K562 (cell line): ENCODE measurements at regions not wholly inside any gene's neighbourhood (a gene's known extent, or its start where the extent isn't known, plus 50 kb on each side); places are given as distances from the start of the nearest gene placed in this dataset.

ENCODE experiments used
- FOXJ2 ChIP-seq: fragments of 200-800 bp; sonication (Bioruptor generic); IDR thresholded peaks from 2 replicates; pipeline ENCODE4 v1.6.1; 2016; ENCODE audit warnings: missing genetic modification characterization, missing compliant biosample characterization
- FOXK1 ChIP-seq: sonication (generic); formaldehyde crosslinking; IDR thresholded peaks from 2 replicates; pipeline ENCODE4 v1.8.0; 2022; ENCODE audit warnings: missing genetic modification reagents, mild to moderate bottlenecking, borderline replicate concordance
- HMGN3 ChIP-seq: IDR thresholded peaks from 2 replicates; pipeline ENCODE4 v1.6.1; 2011; ENCODE audit warnings: borderline replicate concordance, low read depth, mild to moderate bottlenecking, mixed read lengths, low read length; ENCODE audit not compliant: insufficient read length; ENCODE audit errors: extremely low read depth
- KLF6 ChIP-seq: fragments of 250-450 bp; sonication (Bioruptor Pico); IDR thresholded peaks from 2 replicates; pipeline ENCODE4 v1.4.0; 2020; ENCODE audit warnings: mild to moderate bottlenecking, moderate library complexity, borderline replicate concordance
- SPI1 ChIP-seq: IDR thresholded peaks from 2 replicates; pipeline ENCODE4 v1.6.1; 2011; ENCODE audit warnings: low read depth, low read length, control low read depth, borderline replicate concordance
- ZFPM2 ChIP-seq: fragments of 250-450 bp; sonication (Bioruptor Pico); IDR thresholded peaks from 2 replicates; pipeline ENCODE4 v1.5.1; 2022; ENCODE audit warnings: mild to moderate bottlenecking
- ZNF143 ChIP-seq: sonication (generic); formaldehyde crosslinking; IDR thresholded peaks from 2 replicates; pipeline ENCODE4 v1.9.0; 2022; ENCODE audit warnings: mild to moderate bottlenecking, missing genetic modification reagents
- ZNF79 ChIP-seq: fragments of 250-450 bp; sonication (Bioruptor Pico); IDR thresholded peaks from 2 replicates; pipeline ENCODE4 v1.4.0; 2020; ENCODE audit warnings: low read depth, mild to moderate bottlenecking, moderate library complexity
- TF ChIP-seq, protein P1 (sequence below): sonication (generic); formaldehyde crosslinking; IDR thresholded peaks from 2 replicates; pipeline ENCODE4 v1.8.0; 2023; ENCODE audit warnings: mild to moderate bottlenecking, missing genetic modification reagents
- TF ChIP-seq, protein P2 (sequence below): fragments of 450-650 bp; conservative IDR thresholded peaks from 2 replicates; pipeline ENCODE4 v1.6.1; 2016; ENCODE audit warnings: missing genetic modification characterization, low read depth, mild to moderate bottlenecking, missing compliant biosample characterization, moderate library complexity
- TF ChIP-seq, protein P3 (sequence below): fragments of 250-450 bp; sonication (Bioruptor Pico); IDR thresholded peaks from 2 replicates; pipeline ENCODE4 v1.5.0; 2021
- TF ChIP-seq, protein P4 (sequence below): sonication (generic); formaldehyde crosslinking; IDR thresholded peaks from 2 replicates; pipeline ENCODE4 v1.8.1; 2023; ENCODE audit warnings: missing genetic modification reagents, mild to moderate bottlenecking, borderline replicate concordance
- TF ChIP-seq, protein P5 (sequence below): IDR thresholded peaks from 2 replicates; pipeline ENCODE4 v1.6.1; 2016; ENCODE audit warnings: missing genetic modification characterization, missing compliant biosample characterization
- TF ChIP-seq, protein P6 (sequence below): fragments of 250-450 bp; sonication (Bioruptor Pico); IDR thresholded peaks from 2 replicates; pipeline ENCODE4 v1.9.0; 2021; ENCODE audit warnings: mild to moderate bottlenecking

DNA sequence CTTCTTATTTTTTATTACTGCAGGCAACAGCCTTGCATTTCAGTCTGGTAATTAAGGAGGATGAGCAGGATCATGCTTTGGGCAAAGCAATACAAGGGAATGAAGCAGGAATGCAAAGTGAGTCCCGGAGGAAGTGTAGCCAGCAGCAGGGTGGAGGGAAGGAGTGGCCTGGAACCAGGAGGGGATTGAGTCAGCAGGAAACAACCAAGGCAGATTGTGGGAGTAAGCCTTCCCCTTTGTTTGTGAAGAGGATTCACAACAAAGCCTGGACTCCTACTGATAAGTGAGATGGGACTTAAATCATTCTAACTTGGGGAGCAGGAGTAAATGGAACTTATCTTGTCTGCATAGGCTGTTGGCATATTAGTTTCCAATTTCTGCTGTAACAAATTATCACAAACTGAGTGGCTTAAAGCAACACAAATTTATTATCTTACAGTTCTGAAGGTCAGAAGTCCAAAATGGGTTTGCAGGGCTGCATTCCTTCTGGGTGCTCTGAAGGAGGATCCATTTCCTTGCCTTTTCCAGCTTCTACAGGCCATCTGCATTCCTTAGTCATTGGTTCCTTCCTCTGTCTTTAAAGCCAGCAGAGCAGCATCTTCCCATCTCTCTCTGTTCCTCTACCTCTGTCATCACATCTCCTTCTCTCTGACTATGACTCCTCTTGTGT is 93.2 kb upstream of the AP1S2 start (continued):
- TF ChIP-seq, protein P1, sequence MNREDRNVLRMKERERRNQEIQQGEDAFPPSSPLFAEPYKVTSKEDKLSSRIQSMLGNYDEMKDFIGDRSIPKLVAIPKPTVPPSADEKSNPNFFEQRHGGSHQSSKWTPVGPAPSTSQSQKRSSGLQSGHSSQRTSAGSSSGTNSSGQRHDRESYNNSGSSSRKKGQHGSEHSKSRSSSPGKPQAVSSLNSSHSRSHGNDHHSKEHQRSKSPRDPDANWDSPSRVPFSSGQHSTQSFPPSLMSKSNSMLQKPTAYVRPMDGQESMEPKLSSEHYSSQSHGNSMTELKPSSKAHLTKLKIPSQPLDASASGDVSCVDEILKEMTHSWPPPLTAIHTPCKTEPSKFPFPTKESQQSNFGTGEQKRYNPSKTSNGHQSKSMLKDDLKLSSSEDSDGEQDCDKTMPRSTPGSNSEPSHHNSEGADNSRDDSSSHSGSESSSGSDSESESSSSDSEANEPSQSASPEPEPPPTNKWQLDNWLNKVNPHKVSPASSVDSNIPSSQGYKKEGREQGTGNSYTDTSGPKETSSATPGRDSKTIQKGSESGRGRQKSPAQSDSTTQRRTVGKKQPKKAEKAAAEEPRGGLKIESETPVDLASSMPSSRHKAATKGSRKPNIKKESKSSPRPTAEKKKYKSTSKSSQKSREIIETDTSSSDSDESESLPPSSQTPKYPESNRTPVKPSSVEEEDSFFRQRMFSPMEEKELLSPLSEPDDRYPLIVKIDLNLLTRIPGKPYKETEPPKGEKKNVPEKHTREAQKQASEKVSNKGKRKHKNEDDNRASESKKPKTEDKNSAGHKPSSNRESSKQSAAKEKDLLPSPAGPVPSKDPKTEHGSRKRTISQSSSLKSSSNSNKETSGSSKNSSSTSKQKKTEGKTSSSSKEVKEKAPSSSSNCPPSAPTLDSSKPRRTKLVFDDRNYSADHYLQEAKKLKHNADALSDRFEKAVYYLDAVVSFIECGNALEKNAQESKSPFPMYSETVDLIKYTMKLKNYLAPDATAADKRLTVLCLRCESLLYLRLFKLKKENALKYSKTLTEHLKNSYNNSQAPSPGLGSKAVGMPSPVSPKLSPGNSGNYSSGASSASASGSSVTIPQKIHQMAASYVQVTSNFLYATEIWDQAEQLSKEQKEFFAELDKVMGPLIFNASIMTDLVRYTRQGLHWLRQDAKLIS (CRISPR knock-in tag), result no peak
- TF ChIP-seq SPI1 (peak; percentile 49; the same call in 1 of the 2 replicates), FOXJ2 (tag) (no peak), ZNF79 (CRISPR knock-in tag) (no peak), FOXK1 (no peak), HMGN3 (peak; percentile 40), ZFPM2 (no peak), KLF6 (CRISPR knock-in tag) (no peak), ZNF143 (CRISPR knock-in tag) (no peak)
- TF ChIP-seq, protein P2, sequence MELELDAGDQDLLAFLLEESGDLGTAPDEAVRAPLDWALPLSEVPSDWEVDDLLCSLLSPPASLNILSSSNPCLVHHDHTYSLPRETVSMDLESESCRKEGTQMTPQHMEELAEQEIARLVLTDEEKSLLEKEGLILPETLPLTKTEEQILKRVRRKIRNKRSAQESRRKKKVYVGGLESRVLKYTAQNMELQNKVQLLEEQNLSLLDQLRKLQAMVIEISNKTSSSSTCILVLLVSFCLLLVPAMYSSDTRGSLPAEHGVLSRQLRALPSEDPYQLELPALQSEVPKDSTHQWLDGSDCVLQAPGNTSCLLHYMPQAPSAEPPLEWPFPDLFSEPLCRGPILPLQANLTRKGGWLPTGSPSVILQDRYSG (tag), result no peak
- TF ChIP-seq, protein P3, sequence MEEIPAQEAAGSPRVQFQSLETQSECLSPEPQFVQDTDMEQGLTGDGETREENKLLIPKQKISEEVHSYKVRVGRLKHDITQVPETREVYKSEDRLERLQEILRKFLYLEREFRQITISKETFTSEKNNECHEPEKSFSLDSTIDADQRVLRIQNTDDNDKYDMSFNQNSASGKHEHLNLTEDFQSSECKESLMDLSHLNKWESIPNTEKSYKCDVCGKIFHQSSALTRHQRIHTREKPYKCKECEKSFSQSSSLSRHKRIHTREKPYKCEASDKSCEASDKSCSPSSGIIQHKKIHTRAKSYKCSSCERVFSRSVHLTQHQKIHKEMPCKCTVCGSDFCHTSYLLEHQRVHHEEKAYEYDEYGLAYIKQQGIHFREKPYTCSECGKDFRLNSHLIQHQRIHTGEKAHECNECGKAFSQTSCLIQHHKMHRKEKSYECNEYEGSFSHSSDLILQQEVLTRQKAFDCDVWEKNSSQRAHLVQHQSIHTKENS (CRISPR knock-in tag), result no peak
- TF ChIP-seq, protein P4, sequence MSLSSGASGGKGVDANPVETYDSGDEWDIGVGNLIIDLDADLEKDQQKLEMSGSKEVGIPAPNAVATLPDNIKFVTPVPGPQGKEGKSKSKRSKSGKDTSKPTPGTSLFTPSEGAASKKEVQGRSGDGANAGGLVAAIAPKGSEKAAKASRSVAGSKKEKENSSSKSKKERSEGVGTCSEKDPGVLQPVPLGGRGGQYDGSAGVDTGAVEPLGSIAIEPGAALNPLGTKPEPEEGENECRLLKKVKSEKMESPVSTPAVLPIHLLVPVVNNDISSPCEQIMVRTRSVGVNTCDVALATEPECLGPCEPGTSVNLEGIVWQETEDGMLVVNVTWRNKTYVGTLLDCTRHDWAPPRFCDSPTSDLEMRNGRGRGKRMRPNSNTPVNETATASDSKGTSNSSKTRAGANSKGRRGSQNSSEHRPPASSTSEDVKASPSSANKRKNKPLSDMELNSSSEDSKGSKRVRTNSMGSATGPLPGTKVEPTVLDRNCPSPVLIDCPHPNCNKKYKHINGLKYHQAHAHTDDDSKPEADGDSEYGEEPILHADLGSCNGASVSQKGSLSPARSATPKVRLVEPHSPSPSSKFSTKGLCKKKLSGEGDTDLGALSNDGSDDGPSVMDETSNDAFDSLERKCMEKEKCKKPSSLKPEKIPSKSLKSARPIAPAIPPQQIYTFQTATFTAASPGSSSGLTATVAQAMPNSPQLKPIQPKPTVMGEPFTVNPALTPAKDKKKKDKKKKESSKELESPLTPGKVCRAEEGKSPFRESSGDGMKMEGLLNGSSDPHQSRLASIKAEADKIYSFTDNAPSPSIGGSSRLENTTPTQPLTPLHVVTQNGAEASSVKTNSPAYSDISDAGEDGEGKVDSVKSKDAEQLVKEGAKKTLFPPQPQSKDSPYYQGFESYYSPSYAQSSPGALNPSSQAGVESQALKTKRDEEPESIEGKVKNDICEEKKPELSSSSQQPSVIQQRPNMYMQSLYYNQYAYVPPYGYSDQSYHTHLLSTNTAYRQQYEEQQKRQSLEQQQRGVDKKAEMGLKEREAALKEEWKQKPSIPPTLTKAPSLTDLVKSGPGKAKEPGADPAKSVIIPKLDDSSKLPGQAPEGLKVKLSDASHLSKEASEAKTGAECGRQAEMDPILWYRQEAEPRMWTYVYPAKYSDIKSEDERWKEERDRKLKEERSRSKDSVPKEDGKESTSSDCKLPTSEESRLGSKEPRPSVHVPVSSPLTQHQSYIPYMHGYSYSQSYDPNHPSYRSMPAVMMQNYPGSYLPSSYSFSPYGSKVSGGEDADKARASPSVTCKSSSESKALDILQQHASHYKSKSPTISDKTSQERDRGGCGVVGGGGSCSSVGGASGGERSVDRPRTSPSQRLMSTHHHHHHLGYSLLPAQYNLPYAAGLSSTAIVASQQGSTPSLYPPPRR (CRISPR knock-in tag), result no peak
- TF ChIP-seq, protein P5, sequence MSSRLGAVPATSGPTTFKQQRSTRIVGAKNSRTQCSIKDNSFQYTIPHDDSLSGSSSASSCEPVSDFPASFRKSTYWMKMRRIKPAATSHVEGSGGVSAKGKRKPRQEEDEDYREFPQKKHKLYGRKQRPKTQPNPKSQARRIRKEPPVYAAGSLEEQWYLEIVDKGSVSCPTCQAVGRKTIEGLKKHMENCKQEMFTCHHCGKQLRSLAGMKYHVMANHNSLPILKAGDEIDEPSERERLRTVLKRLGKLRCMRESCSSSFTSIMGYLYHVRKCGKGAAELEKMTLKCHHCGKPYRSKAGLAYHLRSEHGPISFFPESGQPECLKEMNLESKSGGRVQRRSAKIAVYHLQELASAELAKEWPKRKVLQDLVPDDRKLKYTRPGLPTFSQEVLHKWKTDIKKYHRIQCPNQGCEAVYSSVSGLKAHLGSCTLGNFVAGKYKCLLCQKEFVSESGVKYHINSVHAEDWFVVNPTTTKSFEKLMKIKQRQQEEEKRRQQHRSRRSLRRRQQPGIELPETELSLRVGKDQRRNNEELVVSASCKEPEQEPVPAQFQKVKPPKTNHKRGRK, result no peak
- TF ChIP-seq, protein P6, sequence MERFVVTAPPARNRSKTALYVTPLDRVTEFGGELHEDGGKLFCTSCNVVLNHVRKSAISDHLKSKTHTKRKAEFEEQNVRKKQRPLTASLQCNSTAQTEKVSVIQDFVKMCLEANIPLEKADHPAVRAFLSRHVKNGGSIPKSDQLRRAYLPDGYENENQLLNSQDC (CRISPR knock-in tag), result no peak
